ENCODE measurements at regions not wholly inside any gene's neighbourhood (a gene's known extent, or its start where the extent isn't known, plus 50 kb on each side); places are given as distances from the start of the nearest gene placed in this dataset.

GRCh38 chr2:43104763-43105162, 121.6 kb downstream of the ZFP36L2 start:
- peaks cover 7% of the 10 kb centered on the region; the same call in 2 of the 3 replicates for H3K9me3 Mint-ChIP-seq
- Histone ChIP-seq H3F3A (replicated peaks; ENCODE audit: low read depth) (no peaks in the 10 kb centered on the region), H3K4me3 (no peak overlapping the region), H3K79me2 (replicated peaks; ENCODE audit: insufficient read depth) (no peaks in the 10 kb centered on the region), H3K27ac (ENCODE audit: low read depth) (no peak overlapping the region), H3K27me3 (ENCODE audit: insufficient read depth) (peaks cover 4% of the 10 kb centered on the region; the same call in 1 of the 2 replicates), H2AFZ (no peak overlapping the region), H3K36me3 (ENCODE audit: insufficient read depth) (no peaks in the 10 kb centered on the region), H3K4me1 (ENCODE audit: insufficient read depth) (peaks cover 21% of the 10 kb centered on the region; the same call in 1 of the 2 replicates), H3K9me2 (ENCODE audit: insufficient read depth) (no peaks in the 10 kb centered on the region), H3K4me2 (no peak overlapping the region), H4K20me1 (replicated peaks; ENCODE audit: insufficient read depth) (no peaks in the 10 kb centered on the region)
- TF ChIP-seq CTCF (conservative IDR thresholded peaks at IDR 0.05; ENCODE audit: low read depth in 2 of 2) = peak in 1 of 2 experiments; percentile 34; a peak in 2 of 4 replicates
- TF ChIP-seq EZH2phosphoT487 (IDR thresholded peaks at IDR 0.05; ENCODE audit: unreplicated experiment) = no peak
- no peak overlapping the region for H3K4me3 Mint-ChIP-seq
- peaks cover 33% of the 10 kb centered on the region for H3K4me1 Mint-ChIP-seq
- peaks cover 4% of the 10 kb centered on the region; the same call in 1 of the 3 replicates for H3K36me3 Mint-ChIP-seq (ENCODE audit: low read depth)
- H3K27ac Mint-ChIP-seq = no peak overlapping the region
- DNase-seq (ENCODE audit: low spot score) (no peak), ATAC-seq (no peak)
- H3K27me3 Mint-ChIP-seq (ENCODE audit: insufficient read depth, low read depth, poor library complexity) = peaks cover 23% of the 10 kb centered on the region

GRCh38 chr2:43104106-43104505, 122.3 kb downstream of the ZFP36L2 start:
- no peak overlapping the region for H3K4me3 Mint-ChIP-seq
- H4K20me1 ChIP-seq (replicated peaks; ENCODE audit: insufficient read depth) = no peaks in the 10 kb centered on the region
- no peaks in the 10 kb centered on the region for H3K79me2 ChIP-seq (replicated peaks; ENCODE audit: insufficient read depth)
- ATAC-seq (no peak), DNase-seq (ENCODE audit: low spot score) (no peak)
- no peak for TF ChIP-seq ZNF114 (CRISPR knock-in tag; IDR thresholded peaks at IDR 0.05)
- TF ChIP-seq, protein P1, sequence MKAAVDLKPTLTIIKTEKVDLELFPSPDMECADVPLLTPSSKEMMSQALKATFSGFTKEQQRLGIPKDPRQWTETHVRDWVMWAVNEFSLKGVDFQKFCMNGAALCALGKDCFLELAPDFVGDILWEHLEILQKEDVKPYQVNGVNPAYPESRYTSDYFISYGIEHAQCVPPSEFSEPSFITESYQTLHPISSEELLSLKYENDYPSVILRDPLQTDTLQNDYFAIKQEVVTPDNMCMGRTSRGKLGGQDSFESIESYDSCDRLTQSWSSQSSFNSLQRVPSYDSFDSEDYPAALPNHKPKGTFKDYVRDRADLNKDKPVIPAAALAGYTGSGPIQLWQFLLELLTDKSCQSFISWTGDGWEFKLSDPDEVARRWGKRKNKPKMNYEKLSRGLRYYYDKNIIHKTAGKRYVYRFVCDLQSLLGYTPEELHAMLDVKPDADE (IDR thresholded peaks at IDR 0.05) = no peak
- TF ChIP-seq EZH2phosphoT487 (IDR thresholded peaks at IDR 0.05; ENCODE audit: unreplicated experiment) = no peak
- no peak for TF ChIP-seq EZH2 (IDR thresholded peaks at IDR 0.05; ENCODE audit: low read depth, unreplicated experiment)
- TF ChIP-seq POLR2AphosphoS5 (IDR thresholded peaks at IDR 0.05; ENCODE audit: low read depth) = no peak
- no peak for TF ChIP-seq ZNF331 (CRISPR knock-in tag; IDR thresholded peaks at IDR 0.05; ENCODE audit: low read depth)
- peaks cover 7% of the 10 kb centered on the region; the same call in 2 of the 3 replicates for H3K36me3 Mint-ChIP-seq (ENCODE audit: low read depth)
- no peak overlapping the region for H3K4me3 ChIP-seq
- H3K27me3 ChIP-seq (ENCODE audit: insufficient read depth) = peaks cover 8% of the 10 kb centered on the region; the same call in 1 of the 2 replicates
- no peak overlapping the region for H2AFZ ChIP-seq
- no peaks in the 10 kb centered on the region for H3K9me2 ChIP-seq (ENCODE audit: insufficient read depth)
- no peak overlapping the region for H3K27ac Mint-ChIP-seq
- H3K36me3 ChIP-seq (ENCODE audit: insufficient read depth) = no peaks in the 10 kb centered on the region
- no peak overlapping the region for H3K27ac ChIP-seq (ENCODE audit: low read depth)
- H3K4me1 ChIP-seq (ENCODE audit: insufficient read depth) = peaks cover 21% of the 10 kb centered on the region; the same call in 1 of the 2 replicates
- peaks cover 30% of the 10 kb centered on the region for H3K27me3 Mint-ChIP-seq (ENCODE audit: insufficient read depth, low read depth, poor library complexity)
- H3K4me1 Mint-ChIP-seq = peaks cover 31% of the 10 kb centered on the region
- no peaks in the 10 kb centered on the region for H3F3A ChIP-seq (replicated peaks; ENCODE audit: low read depth)
- H3K4me2 ChIP-seq = no peak overlapping the region
- peaks cover 13% of the 10 kb centered on the region; the same call in 2 of the 3 replicates for H3K9me3 Mint-ChIP-seq

DNA sequence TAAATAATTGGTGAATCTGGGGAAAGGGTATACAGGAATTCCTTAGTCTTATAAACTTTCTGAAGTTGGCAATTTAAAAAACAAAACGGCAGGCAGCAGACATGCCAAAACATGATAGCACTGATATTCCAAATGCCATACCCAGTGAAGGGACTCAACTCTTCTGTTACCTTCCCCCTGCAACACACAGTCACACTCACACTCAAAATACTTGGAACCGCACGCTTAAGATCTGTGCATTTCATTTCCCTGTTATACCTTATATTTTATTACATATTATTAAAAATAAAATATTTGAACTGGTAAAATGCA, 123.4 kb downstream of the ZFP36L2 start:
- peaks cover 21% of the 10 kb centered on the region; the same call in 1 of the 2 replicates for H3K4me1 ChIP-seq (ENCODE audit: insufficient read depth)
- H3K27ac Mint-ChIP-seq = no peak overlapping the region
- peaks cover 35% of the 10 kb centered on the region for H3K4me1 Mint-ChIP-seq
- peaks cover 7% of the 10 kb centered on the region; the same call in 2 of the 3 replicates for H3K36me3 Mint-ChIP-seq (ENCODE audit: low read depth)
- H3K4me3 ChIP-seq = no peak overlapping the region
- no peak overlapping the region for H2AFZ ChIP-seq
- peaks cover 8% of the 10 kb centered on the region; the same call in 1 of the 2 replicates for H3K27me3 ChIP-seq (ENCODE audit: insufficient read depth)
- TF ChIP-seq POLR2AphosphoS5 (IDR thresholded peaks at IDR 0.05; ENCODE audit: low read depth) (no peak), CREB1 (CRISPR knock-in tag; IDR thresholded peaks at IDR 0.05; ENCODE audit: low read depth) (no peak), NANOG (IDR thresholded peaks at IDR 0.05; ENCODE audit: borderline replicate concordance) (no peak), ZNF114 (CRISPR knock-in tag; IDR thresholded peaks at IDR 0.05) (no peak), EZH2 (IDR thresholded peaks at IDR 0.05; ENCODE audit: low read depth, unreplicated experiment) (no peak)
- TF ChIP-seq, protein P1 (IDR thresholded peaks at IDR 0.05) = no peak
- H3K27ac ChIP-seq (ENCODE audit: low read depth) = no peak overlapping the region
- no peaks in the 10 kb centered on the region for H3F3A ChIP-seq (replicated peaks; ENCODE audit: low read depth)
- DNase-seq (ENCODE audit: low spot score) = no peak
- no peak for ATAC-seq
- H3K9me2 ChIP-seq (ENCODE audit: insufficient read depth) = no peaks in the 10 kb centered on the region
- H3K4me2 ChIP-seq = no peak overlapping the region
- H3K4me3 Mint-ChIP-seq = no peak overlapping the region
- H3K9me3 Mint-ChIP-seq = peaks cover 15% of the 10 kb centered on the region
- H4K20me1 ChIP-seq (replicated peaks; ENCODE audit: insufficient read depth) = no peaks in the 10 kb centered on the region
- H3K27me3 Mint-ChIP-seq (ENCODE audit: insufficient read depth, low read depth, poor library complexity) = peaks cover 36% of the 10 kb centered on the region
- no peaks in the 10 kb centered on the region for H3K79me2 ChIP-seq (replicated peaks; ENCODE audit: insufficient read depth)
- H3K36me3 ChIP-seq (ENCODE audit: insufficient read depth) = no peaks in the 10 kb centered on the region

All from GM23338 (cell line).